ENCODE measurements at regions not wholly inside any gene's neighbourhood (a gene's known extent, or its start where the extent isn't known, plus 50 kb on each side); places are given as distances from the start of the nearest gene placed in this dataset.

- TF ChIP-seq CTCF (IDR thresholded peaks at IDR 0.05) (no peak), POLR2A (IDR thresholded peaks at IDR 0.05) (no peak)
Measured at GRCh38 chr22:49589811-49590210, 237.9 kb downstream of the BRD1 start.

Measured in heart left ventricle (tissue), 13 donors.